Right lobe of liver (tissue), 6 donors: ENCODE measurements at regions not wholly inside any gene's neighbourhood (a gene's known extent, or its start where the extent isn't known, plus 50 kb on each side); places are given as distances from the start of the nearest gene placed in this dataset.

Source experiments
- ATAC-seq, 4 donors: fragments of 200-7000 bp; cut with Tn5 transposase; one replicate each; pipeline ENCODE4 v1.9.1; 2020; ENCODE audit warnings: mild to moderate bottlenecking in 4 of 4, moderate library complexity in 4 of 4
- DNase-seq, 3 donors: peaks; one replicate each; pipeline ENCODE4 v3.0.0-alpha.2; 2020
- H3K27ac ChIP-seq, 3 donors: fragments of 200-600 bp; one replicate each; pipeline ENCODE4 v1.8.0; 2022
- H3K27me3 ChIP-seq, 2 donors: fragments of 200-600 bp; one replicate each; pipeline ENCODE4 v1.8.0; 2022
- H3K36me3 ChIP-seq, 4 donors: fragments of 200-600 bp; sonication (generic) in 1 of 4; one replicate each; pipeline versions ENCODE4 v1.5.1 to v1.8.0; 2017 to 2022; ENCODE audit warnings: control low read depth in 1 of 4
- H3K4me1 ChIP-seq, 4 donors: fragments of 200-600 bp; sonication (generic) in 1 of 4; one replicate each; pipeline versions ENCODE4 v1.5.1 to v1.8.0; 2017 to 2022; ENCODE audit warnings: control low read depth in 1 of 4
- H3K4me3 ChIP-seq, 3 donors: fragments of 200-600 bp; one replicate each; pipeline ENCODE4 v1.8.0; 2022
- H3K9me3 ChIP-seq, 4 donors: fragments of 200-600 bp; sonication (generic) in 1 of 4; one replicate each; pipeline versions ENCODE4 v1.5.1 to v1.8.0; 2017 to 2022; ENCODE audit warnings: control low read depth in 1 of 4
- CTCF ChIP-seq, 4 donors: fragments of 200-600 bp in 3 of 4; fragments of 450-650 bp in 1 of 4; IDR thresholded peaks; one replicate each; pipeline versions ENCODE4 v1.5.1 to v1.8.0; 2016 to 2022; ENCODE audit warnings: antibody characterized with exemption in 4 of 4, mild to moderate bottlenecking in 2 of 4
- POLR2A ChIP-seq: fragments of 450-650 bp; IDR thresholded peaks from one replicate; pipeline ENCODE4 v1.6.1; 2017; ENCODE audit warnings: antibody characterized with exemption, mild to moderate bottlenecking
- WGBS: methylation state at CpG from one replicate; pipeline ENCODE4 v1.1.6; 2018; ENCODE audit warnings: low coverage, low lambda C conversion rate; ENCODE audit not compliant: insufficient coverage; ENCODE audit errors: missing lambda C conversion rate; 5-methylcytosine and 5-hydroxymethylcytosine counted together
- intact Hi-C, 2 donors: fragments of 100-400 bp; cut with DNase I; formaldehyde crosslinking; loops; one replicate each; pipeline versions ENCODE4 v1.11.2 to v1.14.1; 2022
- donor health status: DM: no; HTN: yes; CAD: no.
- donor health status: DM: no; HTN: no; CAD: no.
- donor health status: DM: no; HTN: no; CAD: no.
- donor health status: DM: no; HTN: yes; CAD: no.
- donor health status: DM: no; HTN: yes; CAD: no.

- H3K9me3 ChIP-seq: no peaks in the 10 kb centered on the region
- no peak overlapping the region for H3K4me3 ChIP-seq
- no peaks in the 10 kb centered on the region for H3K27me3 ChIP-seq
- no peaks in the 10 kb centered on the region for H3K36me3 ChIP-seq
- intact Hi-C loops: no loop called here
- WGBS: 90% methylated on average over 4 of the region's 4 CpGs
- no peaks in the 10 kb centered on the region for H3K4me1 ChIP-seq
- H3K27ac ChIP-seq: no peak overlapping the region
- ATAC-seq: no peak
- no peak for DNase-seq
- no peak for TF ChIP-seq POLR2A
- TF ChIP-seq CTCF (IDR thresholded peaks at IDR 0.05): no peak
Observed at GRCh38 chr9:88889386-88889785, 101.9 kb upstream of the S1PR3 start.

- TF ChIP-seq POLR2A (no peak), CTCF (IDR thresholded peaks at IDR 0.05) (no peak)
- H3K9me3 ChIP-seq: no peaks in the 10 kb centered on the region
- H3K27me3 ChIP-seq: no peaks in the 10 kb centered on the region
- no peaks in the 10 kb centered on the region for H3K4me1 ChIP-seq
- DNase-seq: no peak
- intact Hi-C loops: no loop called here
- H3K36me3 ChIP-seq: no peaks in the 10 kb centered on the region
- 81% methylated on average over 3 of the region's 4 CpGs for WGBS
- H3K4me3 ChIP-seq: no peak overlapping the region
- no peak for ATAC-seq
- no peak overlapping the region for H3K27ac ChIP-seq
Observed at GRCh38 chr9:88890546-88890945, 100.7 kb upstream of the S1PR3 start.

- H3K9me3 ChIP-seq: no peaks in the 10 kb centered on the region
- WGBS: 63% methylated on average over 2 of the region's 2 CpGs
- DNase-seq: no peak
- intact Hi-C loops: no loop called here
- no peaks in the 10 kb centered on the region for H3K36me3 ChIP-seq
- no peaks in the 10 kb centered on the region for H3K27me3 ChIP-seq
- H3K4me1 ChIP-seq: no peaks in the 10 kb centered on the region
- no peak overlapping the region for H3K27ac ChIP-seq
- ATAC-seq: no peak
- H3K4me3 ChIP-seq: no peak overlapping the region
- TF ChIP-seq CTCF (IDR thresholded peaks at IDR 0.05): no peak
- no peak for TF ChIP-seq POLR2A
Observed at GRCh38 chr9:88891040-88891439, 100.2 kb upstream of the S1PR3 start.

GRCh38 chr9:88892724-88893123 lies 98.5 kb upstream of the S1PR3 start:
- no peak for TF ChIP-seq CTCF (IDR thresholded peaks at IDR 0.05)
- no peak for TF ChIP-seq POLR2A
- Histone ChIP-seq H3K9me3 (no peaks in the 10 kb centered on the region), H3K4me1 (no peaks in the 10 kb centered on the region), H3K27me3 (no peaks in the 10 kb centered on the region), H3K4me3 (no peak overlapping the region), H3K27ac (no peak overlapping the region), H3K36me3 (no peaks in the 10 kb centered on the region)
- DNase-seq (no peak), ATAC-seq (no peak)
- intact Hi-C loops: no loop called here
- 49% methylated on average over 4 of the region's 4 CpGs for WGBS

GRCh38 chr9:88897081-88897480 lies 94.2 kb upstream of the S1PR3 start:
- no peak for ATAC-seq
- TF ChIP-seq CTCF (IDR thresholded peaks at IDR 0.05) (no peak), POLR2A (no peak)
- H3K9me3 ChIP-seq: no peaks in the 10 kb centered on the region

More at GRCh38 chr9:88897081-88897480, 94.2 kb upstream of the S1PR3 start:
- intact Hi-C loops: no loop called here
- Histone ChIP-seq H3K36me3 (no peaks in the 10 kb centered on the region), H3K27ac (no peak overlapping the region), H3K4me3 (no peak overlapping the region), H3K27me3 (no peaks in the 10 kb centered on the region), H3K4me1 (no peaks in the 10 kb centered on the region)
- no peak for DNase-seq
